Naive thymus-derived CD4-positive, alpha-beta T cell (primary cell): ENCODE measurements at regions not wholly inside any gene's neighbourhood (a gene's known extent, or its start where the extent isn't known, plus 50 kb on each side); places are given as distances from the start of the nearest gene placed in this dataset.

Source experiments
- ATAC-seq: fragments of 150-1000 bp; cut with Tn5 transposase; 2 replicates; pipeline ENCODE4 v1.10.0; 2021; ENCODE audit warnings: mild to moderate bottlenecking, moderate library complexity
- CTCF ChIA-PET: fragments of 350-600 bp; sonication (Branson Sonifier 250); formaldehyde crosslinking; loops from one replicate; lab custom pipeline; 2021; ENCODE audit warnings: antibody characterized with exemption; lab: Charles Lee
- POLR2A ChIA-PET: fragments of 350-600 bp; sonication (Branson Sonifier 250); formaldehyde crosslinking; loops from one replicate; lab custom pipeline; 2021; ENCODE audit warnings: antibody characterized with exemption, inconsistent platforms; lab: Charles Lee
- DNase-seq, 9 donors: peaks; one replicate each; pipeline versions ENCODE4 v3.0.0 to v3.0.0-alpha.2; 2020 to 2022; ENCODE audit warnings: mixed read lengths in 1 of 9
- H3K27ac ChIP-seq: one replicate; pipeline ENCODE4 v1.7.0; 2013; ENCODE audit warnings: mild to moderate bottlenecking, low read depth, low read length, moderate library complexity
- H3K27me3 ChIP-seq, 2 donors: one replicate each; pipeline ENCODE4 v1.7.0; 2013; ENCODE audit warnings: low read length in 2 of 2, mild to moderate bottlenecking in 2 of 2, moderate library complexity in 2 of 2; ENCODE audit not compliant: control insufficient read depth in 2 of 2, insufficient read depth in 2 of 2
- H3K36me3 ChIP-seq, 3 experiments: 1 replicate in 2 of 3; 2 replicates in 1 of 3; pipeline ENCODE4 v1.7.0; 2013; ENCODE audit warnings: low read length in 3 of 3, mild to moderate bottlenecking in 3 of 3, moderate library complexity in 1 of 3; ENCODE audit not compliant: insufficient read depth in 3 of 3, control insufficient read depth in 2 of 3
- H3K4me1 ChIP-seq, 2 donors: one replicate each; pipeline ENCODE4 v1.7.0; 2013; ENCODE audit warnings: low read length in 2 of 2, mild to moderate bottlenecking in 2 of 2, moderate library complexity in 1 of 2; ENCODE audit not compliant: control insufficient read depth in 2 of 2, insufficient read depth in 2 of 2
- H3K4me3 ChIP-seq: 2 replicates; pipeline ENCODE4 v1.7.0; 2013; ENCODE audit warnings: mild to moderate bottlenecking, low read length
- H3K9me3 ChIP-seq, 3 experiments: 1 replicate in 2 of 3; 2 replicates in 1 of 3; pipeline ENCODE4 v1.7.0; 2013; ENCODE audit warnings: low read length in 3 of 3; ENCODE audit not compliant: control insufficient read depth in 2 of 3
- H3K27ac Mint-ChIP-seq, 9 donors: one replicate each; pipeline ENCODE4 v1.8.0; 2020 to 2022; ENCODE audit warnings: mixed read lengths in 9 of 9, mild to moderate bottlenecking in 8 of 9, moderate library complexity in 5 of 9, inconsistent platforms in 2 of 9
- H3K27me3 Mint-ChIP-seq, 5 donors: one replicate each; pipeline ENCODE4 v1.8.0; 2021 to 2022; ENCODE audit warnings: mixed read lengths in 5 of 5, mild to moderate bottlenecking in 1 of 5
- H3K36me3 Mint-ChIP-seq, 5 donors: one replicate each; pipeline ENCODE4 v1.8.0; 2020 to 2022; ENCODE audit warnings: mixed read lengths in 5 of 5, mild to moderate bottlenecking in 3 of 5, inconsistent platforms in 1 of 5
- H3K4me1 Mint-ChIP-seq, 7 donors: one replicate each; pipeline ENCODE4 v1.8.0; 2020 to 2022; ENCODE audit warnings: mixed read lengths in 7 of 7, mild to moderate bottlenecking in 3 of 7, inconsistent platforms in 1 of 7
- H3K4me3 Mint-ChIP-seq, 10 donors: one replicate each; pipeline ENCODE4 v1.8.0; 2020 to 2022; ENCODE audit warnings: mild to moderate bottlenecking in 10 of 10, mixed read lengths in 10 of 10, moderate library complexity in 6 of 10, inconsistent platforms in 2 of 10
- H3K9me3 Mint-ChIP-seq, 11 donors: one replicate each; pipeline ENCODE4 v1.8.0; 2020 to 2022; ENCODE audit warnings: mixed read lengths in 11 of 11, mild to moderate bottlenecking in 4 of 11, inconsistent platforms in 1 of 11, moderate library complexity in 1 of 11
- intact Hi-C, 2 donors: fragments of 100-400 bp; cut with micrococcal nuclease; formaldehyde crosslinking; loops; one replicate each; pipeline ENCODE4 v1.15.1; 2023

- Mint-ChIP-seq H3K36me3 (no peaks in the 10 kb centered on the region), H3K4me1 (peaks cover 0 to 4% (median 0%) of the 10 kb centered on the region in 7 donors), H3K27me3 (peaks cover 0 to 8% (median 4%) of the 10 kb centered on the region in 5 donors), H3K9me3 (peaks cover 0 to 11% (median 0%) of the 10 kb centered on the region in 11 donors), H3K4me3 (no peak overlapping the region), H3K27ac (no peak overlapping the region)
- intact Hi-C loops: no loop called here
- H3K4me1 ChIP-seq: no peaks in the 10 kb centered on the region
- CTCF ChIA-PET: no interaction called here
- no peaks in the 10 kb centered on the region for H3K36me3 ChIP-seq
- H3K9me3 ChIP-seq: no peaks in the 10 kb centered on the region
- no peaks in the 10 kb centered on the region for H3K27me3 ChIP-seq
- H3K27ac ChIP-seq: no peak overlapping the region
- no peak for DNase-seq
- H3K4me3 ChIP-seq: no peak overlapping the region
- POLR2A ChIA-PET: no interaction called here
- ATAC-seq: no peak
Measured at GRCh38 chr3:24033818-24034217, 88.7 kb downstream of the NR1D2 start.

DNA sequence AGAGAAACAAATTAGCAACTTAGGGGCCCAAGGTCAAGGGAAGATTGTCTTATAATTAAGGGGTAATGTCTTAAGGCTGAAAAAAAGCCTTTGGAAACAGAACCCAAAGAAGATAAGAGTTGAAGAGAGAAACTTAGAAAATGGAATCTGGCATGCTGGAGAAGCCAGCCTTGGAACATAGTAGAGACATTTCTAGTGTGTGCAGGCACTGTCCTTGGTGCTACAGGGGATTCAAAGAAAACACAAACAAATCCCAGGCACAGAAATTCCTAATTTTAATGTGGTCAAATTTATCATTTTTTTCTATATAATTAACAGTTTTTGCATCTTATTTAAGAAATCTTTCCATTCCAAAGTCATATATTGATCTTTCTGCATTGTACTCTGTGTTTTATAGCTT lies 89.4 kb downstream of the NR1D2 start:
- H3K4me1 Mint-ChIP-seq: peaks cover 0 to 4% (median 0%) of the 10 kb centered on the region in 7 donors
- Histone ChIP-seq H3K27ac (no peak overlapping the region), H3K27me3 (no peaks in the 10 kb centered on the region), H3K4me3 (no peak overlapping the region), H3K4me1 (no peaks in the 10 kb centered on the region), H3K36me3 (no peaks in the 10 kb centered on the region), H3K9me3 (no peaks in the 10 kb centered on the region)
- H3K36me3 Mint-ChIP-seq: no peaks in the 10 kb centered on the region
- peaks cover 0 to 8% (median 2%) of the 10 kb centered on the region in 5 donors for H3K27me3 Mint-ChIP-seq
- H3K4me3 Mint-ChIP-seq: no peak overlapping the region
- ATAC-seq (no peak), DNase-seq (no peak)
- CTCF ChIA-PET: no interaction called here
- no peak overlapping the region for H3K27ac Mint-ChIP-seq
- POLR2A ChIA-PET: no interaction called here
- H3K9me3 Mint-ChIP-seq: peaks cover 0 to 11% (median 0%) of the 10 kb centered on the region in 11 donors
- intact Hi-C loops: no loop called here

- Histone ChIP-seq H3K36me3 (no peaks in the 10 kb centered on the region), H3K9me3 (no peaks in the 10 kb centered on the region), H3K4me3 (no peak overlapping the region), H3K4me1 (no peaks in the 10 kb centered on the region), H3K27ac (no peak overlapping the region), H3K27me3 (no peaks in the 10 kb centered on the region)
- Mint-ChIP-seq H3K4me1 (peaks cover 0 to 4% (median 0%) of the 10 kb centered on the region in 7 donors), H3K36me3 (no peaks in the 10 kb centered on the region), H3K4me3 (no peak overlapping the region), H3K27ac (no peak overlapping the region), H3K27me3 (peaks cover 0 to 7% (median 0%) of the 10 kb centered on the region in 5 donors), H3K9me3 (peaks cover 0 to 10% (median 0%) of the 10 kb centered on the region in 11 donors)
- POLR2A ChIA-PET: no interaction called here
- CTCF ChIA-PET: no interaction called here
- DNase-seq (no peak), ATAC-seq (no peak)
- intact Hi-C loops: no loop called here
Measured at GRCh38 chr3:24037971-24038370, 92.9 kb downstream of the NR1D2 start.

DNA sequence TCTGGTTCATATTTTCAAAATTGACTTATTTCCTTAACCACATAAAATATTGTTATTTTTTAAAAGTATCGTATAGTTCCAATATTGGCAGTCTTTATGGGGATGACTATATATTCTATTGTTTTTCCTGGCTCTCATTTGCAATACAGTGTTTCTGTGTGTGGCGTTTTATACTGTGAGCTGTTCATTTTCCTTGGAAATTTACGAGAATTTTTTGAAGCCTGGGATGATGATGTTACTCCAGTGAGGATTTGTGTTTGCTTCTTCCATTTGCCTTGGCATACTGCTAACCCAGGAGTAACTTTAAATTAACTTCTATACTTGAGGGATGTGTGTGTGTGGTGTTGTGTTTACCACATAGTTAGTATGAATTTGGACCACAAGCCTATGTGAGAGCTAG lies 95.2 kb downstream of the NR1D2 start:
- Histone ChIP-seq H3K9me3 (no peaks in the 10 kb centered on the region), H3K27ac (no peak overlapping the region), H3K4me3 (no peak overlapping the region), H3K4me1 (no peaks in the 10 kb centered on the region), H3K27me3 (no peaks in the 10 kb centered on the region), H3K36me3 (no peaks in the 10 kb centered on the region)
- Mint-ChIP-seq H3K36me3 (no peaks in the 10 kb centered on the region), H3K9me3 (peaks cover 0 to 2% (median 0%) of the 10 kb centered on the region in 11 donors), H3K4me3 (no peak overlapping the region), H3K27ac (no peak overlapping the region), H3K27me3 (peaks cover 0 to 5% (median 4%) of the 10 kb centered on the region in 5 donors), H3K4me1 (peaks cover 0 to 4% (median 0%) of the 10 kb centered on the region in 7 donors)
- CTCF ChIA-PET: no interaction called here
- DNase-seq: no peak
- intact Hi-C loops: no loop called here
- POLR2A ChIA-PET: no interaction called here
- no peak for ATAC-seq

DNA sequence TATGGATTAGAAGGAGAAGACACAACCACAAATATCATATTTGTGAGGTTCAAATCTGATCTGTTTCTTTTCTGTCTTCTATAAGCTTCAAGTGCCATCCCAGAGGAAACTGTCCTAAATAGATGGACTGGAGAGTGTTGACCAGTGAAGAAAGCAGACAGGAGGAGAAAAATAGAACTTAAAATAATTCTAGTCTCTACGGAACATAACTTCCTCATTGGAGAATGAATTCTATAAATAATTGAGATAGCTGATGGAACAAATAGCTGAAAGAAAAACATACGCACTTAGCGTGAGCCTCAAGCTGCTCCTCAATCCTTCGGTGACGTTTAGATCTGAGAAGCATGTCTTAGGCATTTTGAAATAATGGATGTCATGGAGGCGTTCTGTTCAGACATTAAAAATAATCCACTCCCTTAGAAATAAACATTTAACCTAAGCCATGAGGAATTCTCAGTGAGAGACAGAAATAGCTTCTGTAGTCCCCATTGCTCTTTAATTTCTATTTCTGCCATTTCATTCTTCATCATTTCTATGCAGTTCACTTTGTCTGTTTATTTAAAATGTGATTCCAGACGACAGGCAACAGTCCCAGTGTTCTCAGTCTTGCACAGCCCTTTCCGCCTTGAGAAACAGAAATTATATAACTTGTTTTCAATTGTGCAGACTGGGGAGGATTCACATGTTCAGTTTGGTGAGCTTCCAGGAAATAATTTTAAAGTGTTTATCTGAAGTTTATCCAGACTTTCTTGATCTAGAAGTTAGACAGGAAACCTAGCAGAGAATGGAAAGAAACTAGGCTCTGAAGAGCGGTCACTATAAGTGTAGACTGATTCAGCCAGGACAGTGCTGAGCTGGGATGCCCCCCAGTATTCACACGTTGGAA lies 97.3 kb downstream of the NR1D2 start:
- peaks cover 0 to 5% (median 0%) of the 10 kb centered on the region in 5 donors for H3K27me3 Mint-ChIP-seq
- Histone ChIP-seq H3K4me1 (no peaks in the 10 kb centered on the region), H3K27ac (no peak overlapping the region), H3K27me3 (no peaks in the 10 kb centered on the region), H3K36me3 (no peaks in the 10 kb centered on the region), H3K9me3 (no peaks in the 10 kb centered on the region), H3K4me3 (no peak overlapping the region)
- ATAC-seq (no peak), DNase-seq (no peak)
- intact Hi-C loops: no loop called here
- H3K4me3 Mint-ChIP-seq: no peak overlapping the region
- CTCF ChIA-PET: no interaction called here
- H3K4me1 Mint-ChIP-seq: peaks cover 0 to 4% (median 0%) of the 10 kb centered on the region in 7 donors
- H3K27ac Mint-ChIP-seq: no peak overlapping the region
- POLR2A ChIA-PET: no interaction called here
- H3K9me3 Mint-ChIP-seq: peaks cover 0 to 2% (median 0%) of the 10 kb centered on the region in 11 donors
- H3K36me3 Mint-ChIP-seq: no peaks in the 10 kb centered on the region

GRCh38 chr3:24043168-24043567 lies 98.1 kb downstream of the NR1D2 start:
- Histone ChIP-seq H3K27me3 (no peaks in the 10 kb centered on the region), H3K27ac (no peak overlapping the region), H3K9me3 (no peaks in the 10 kb centered on the region), H3K4me3 (no peak overlapping the region), H3K36me3 (no peaks in the 10 kb centered on the region), H3K4me1 (no peaks in the 10 kb centered on the region)
- DNase-seq: no peak
- Mint-ChIP-seq H3K36me3 (no peaks in the 10 kb centered on the region), H3K9me3 (peaks cover 0 to 2% (median 0%) of the 10 kb centered on the region in 11 donors), H3K4me1 (peaks cover 0 to 1% (median 0%) of the 10 kb centered on the region in 7 donors), H3K27ac (no peak overlapping the region), H3K27me3 (peaks cover 0 to 5% (median 0%) of the 10 kb centered on the region in 5 donors), H3K4me3 (no peak overlapping the region)
- intact Hi-C loops: no loop called here
- ChIA-PET CTCF (no interaction called here), POLR2A (no interaction called here)
- no peak for ATAC-seq

- H3K4me1 Mint-ChIP-seq: no peaks in the 10 kb centered on the region
- DNase-seq (no peak), ATAC-seq (peak; percentile 18)
- intact Hi-C loops: no loop called here
- Histone ChIP-seq H3K9me3 (no peaks in the 10 kb centered on the region), H3K27ac (no peak overlapping the region), H3K27me3 (no peaks in the 10 kb centered on the region), H3K4me1 (no peaks in the 10 kb centered on the region), H3K4me3 (no peak overlapping the region), H3K36me3 (no peaks in the 10 kb centered on the region)
- POLR2A ChIA-PET: no interaction called here
- H3K27ac Mint-ChIP-seq: no peak overlapping the region
- no peak overlapping the region for H3K4me3 Mint-ChIP-seq
- no peaks in the 10 kb centered on the region for H3K36me3 Mint-ChIP-seq
- CTCF ChIA-PET: no interaction called here
- H3K27me3 Mint-ChIP-seq: peaks cover 0 to 5% (median 0%) of the 10 kb centered on the region in 5 donors
- H3K9me3 Mint-ChIP-seq: peaks cover 0 to 2% (median 0%) of the 10 kb centered on the region in 11 donors
Measured at GRCh38 chr3:24043985-24044384, 98.9 kb downstream of the NR1D2 start.
